ENCODE measurements at regions not wholly inside any gene's neighbourhood (a gene's known extent, or its start where the extent isn't known, plus 50 kb on each side); places are given as distances from the start of the nearest gene placed in this dataset.

DNA sequence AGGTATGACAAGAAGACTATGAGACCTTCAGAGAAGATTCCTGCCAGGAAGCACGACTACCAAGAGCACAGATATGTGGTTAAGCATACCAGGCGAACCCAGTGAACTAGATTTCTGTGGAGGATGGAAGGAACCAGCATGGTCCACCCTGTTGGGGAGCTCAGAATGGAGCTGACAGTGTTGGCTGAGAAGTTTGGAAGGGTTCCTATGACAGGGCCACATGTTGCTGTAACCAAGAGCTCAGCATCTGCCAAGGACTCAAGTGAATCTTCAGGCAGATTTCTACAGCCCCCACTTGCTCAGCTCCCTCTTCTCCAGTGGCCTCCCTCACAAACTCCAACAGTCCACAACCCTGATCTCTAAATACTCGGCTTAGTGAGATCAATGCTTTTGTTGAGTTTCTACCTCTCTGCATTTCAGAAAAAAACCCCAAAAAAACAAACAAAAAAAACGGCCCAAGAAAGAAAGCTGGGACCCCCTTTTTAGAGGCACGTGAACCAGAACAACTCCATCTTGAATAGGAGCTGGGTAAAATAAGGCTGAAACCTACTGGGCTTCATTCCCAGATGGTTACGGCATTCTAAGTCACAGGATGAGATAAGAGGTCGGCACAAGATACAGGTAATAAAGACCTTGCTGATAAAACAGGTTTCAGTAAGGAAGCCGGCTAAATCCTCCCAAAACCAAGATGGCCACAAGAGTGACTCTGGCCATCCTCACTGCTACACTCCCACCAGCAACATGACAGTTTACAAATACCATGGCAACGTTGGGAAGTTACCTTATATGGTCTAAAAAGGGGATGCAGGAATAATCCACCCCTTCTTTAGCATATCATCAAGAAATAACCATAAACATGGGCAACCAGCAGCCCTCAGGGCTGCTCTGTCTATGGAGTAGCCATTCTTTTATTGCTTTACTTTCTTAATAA lies 691.1 kb downstream of the UQCRFS1 start:
- no peak for DNase-seq (ENCODE audit: low read depth in 3 of 3, low spot score in 2 of 3)

DNA sequence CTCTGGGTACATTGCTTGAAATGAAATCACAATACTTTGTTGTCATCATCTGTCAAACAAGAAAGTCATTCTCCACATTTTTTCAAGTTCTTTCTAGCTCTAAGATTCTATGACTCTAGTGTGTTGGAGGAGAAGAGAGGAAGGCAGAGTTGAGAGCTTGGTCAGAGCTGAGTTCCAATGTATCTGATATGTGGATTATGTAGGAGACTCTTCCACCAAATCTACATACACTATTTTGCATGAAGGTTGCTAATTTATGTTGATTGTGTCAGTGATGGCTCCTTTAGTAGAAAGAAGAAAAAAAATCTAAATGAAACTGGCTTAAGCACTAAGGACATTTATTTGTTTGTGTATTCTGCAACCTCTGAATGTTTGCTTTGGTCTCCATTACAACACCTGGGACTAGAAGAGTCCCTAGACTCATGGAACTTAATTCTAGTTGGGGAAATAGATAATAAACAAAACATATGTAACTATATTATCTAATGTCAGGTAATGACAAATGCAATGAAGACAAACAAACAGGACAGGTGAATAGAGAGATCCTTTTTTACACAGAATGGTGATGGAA lies 691.9 kb downstream of the UQCRFS1 start:
- no peak for DNase-seq (ENCODE audit: low read depth in 3 of 3, low spot score in 2 of 3)

DNA sequence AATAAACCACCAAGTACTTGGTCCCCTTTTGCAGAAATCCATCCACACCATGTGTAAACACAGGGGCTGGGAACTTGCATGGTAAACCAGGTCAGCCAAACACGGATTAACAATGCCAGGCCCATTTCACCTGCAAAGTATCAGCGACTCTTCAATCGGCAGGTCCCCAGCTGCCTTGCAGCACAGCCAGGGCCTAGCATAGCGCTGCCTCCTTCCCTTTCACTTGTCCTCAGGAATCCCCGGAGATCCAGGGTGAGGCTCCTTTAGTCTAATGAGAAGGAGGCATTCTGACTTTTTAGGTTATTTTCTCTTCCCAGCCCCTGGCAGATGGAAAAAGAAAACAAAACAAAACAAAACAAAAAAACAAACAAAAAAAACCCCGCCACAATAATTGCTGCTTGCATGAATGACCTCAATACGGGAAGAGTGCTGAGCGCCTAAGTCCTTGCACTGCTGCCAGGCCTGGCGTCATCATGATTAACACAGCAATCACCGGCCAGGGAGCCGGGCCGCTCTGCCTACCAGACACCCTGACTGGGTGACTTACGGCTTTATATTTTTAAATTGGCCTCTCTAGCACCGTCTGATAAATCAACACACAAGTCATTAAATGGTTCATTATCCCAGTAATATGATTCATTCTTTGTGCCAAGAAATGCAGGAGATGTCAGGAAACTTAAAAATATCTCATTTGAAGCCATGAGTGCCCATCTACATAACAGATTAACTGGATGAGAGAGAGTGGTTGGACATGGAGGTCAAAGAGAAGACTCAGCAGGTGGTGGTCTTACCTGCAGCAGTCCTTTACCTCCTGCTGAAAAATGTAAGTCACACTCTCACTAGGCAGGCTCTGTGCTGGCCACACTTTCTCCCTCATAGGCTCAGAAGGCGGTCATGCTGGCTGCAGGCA lies 692.7 kb downstream of the UQCRFS1 start:
- DNase-seq (ENCODE audit: low read depth in 3 of 3, low spot score in 2 of 3): no peak

DNA sequence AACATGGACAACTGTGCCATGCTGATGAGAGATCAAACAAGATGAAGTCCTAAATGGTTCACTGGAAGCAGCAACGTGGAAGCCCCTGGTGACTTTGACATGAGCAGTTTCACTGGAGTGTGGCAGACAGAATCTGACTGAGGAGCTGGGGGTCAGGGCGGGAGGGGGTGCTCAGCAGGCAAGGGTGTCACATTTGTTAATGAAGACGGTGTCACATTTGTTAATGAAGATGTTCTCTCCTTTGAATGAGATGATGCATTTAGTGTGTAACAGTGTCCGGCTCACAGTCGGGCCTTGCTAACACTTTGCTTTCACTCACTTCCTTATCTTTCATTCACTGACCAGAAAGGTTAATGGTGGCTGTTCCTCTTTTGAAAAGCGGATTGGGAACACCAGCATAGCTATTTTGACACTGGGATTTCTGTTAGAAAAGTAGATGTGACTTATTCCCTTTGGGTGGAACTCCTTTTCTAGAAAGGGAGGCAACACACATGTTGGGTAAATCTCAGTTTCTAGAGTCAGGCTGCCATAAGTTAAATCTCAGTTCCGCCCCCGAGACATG lies 693.7 kb downstream of the UQCRFS1 start:
- DNase-seq (ENCODE audit: low read depth in 3 of 3, low spot score in 2 of 3): no peak

DNA sequence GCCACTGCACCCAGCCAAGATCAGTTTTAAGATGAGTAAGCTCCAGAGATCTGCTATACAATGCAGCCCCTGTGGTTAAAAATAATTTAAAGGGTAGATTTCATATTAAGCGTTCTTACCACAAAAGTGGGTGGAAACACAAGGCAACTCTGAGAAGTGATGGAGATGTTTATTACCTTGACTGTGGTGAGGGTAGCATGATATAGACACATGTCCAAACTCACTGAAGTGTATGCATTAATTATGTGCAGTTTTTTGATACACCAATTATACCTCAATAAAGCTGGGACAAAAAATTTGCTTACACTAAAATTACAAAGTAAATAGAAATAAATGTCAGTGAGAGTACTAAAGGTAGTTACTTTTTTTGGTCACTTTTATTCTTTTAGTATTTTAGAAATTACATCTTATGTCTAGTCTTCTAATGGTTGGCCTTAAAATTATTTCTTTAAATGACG lies 696.5 kb downstream of the UQCRFS1 start:
- no peak for DNase-seq (ENCODE audit: low read depth in 3 of 3, low spot score in 2 of 3)

DNA sequence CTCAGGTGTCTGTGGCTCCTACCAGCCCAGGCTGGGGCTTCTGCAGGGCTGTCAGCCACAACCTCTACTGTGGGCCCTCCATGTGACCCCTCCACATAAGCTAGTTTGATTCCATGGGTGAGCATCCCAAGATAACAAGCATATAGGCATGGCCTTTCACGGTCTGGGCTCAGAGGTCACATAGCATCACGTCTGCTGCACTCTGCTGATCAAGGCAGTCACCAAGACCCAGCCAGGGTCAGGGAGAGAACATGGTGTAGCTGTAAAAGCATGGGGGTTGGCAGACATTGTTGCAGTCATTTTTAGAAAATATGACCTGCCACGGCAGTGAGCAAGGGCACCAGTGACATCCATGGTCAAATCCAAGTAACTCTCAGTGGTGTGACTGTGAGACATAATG lies 698.8 kb downstream of the UQCRFS1 start:
- DNase-seq (ENCODE audit: low read depth in 3 of 3, low spot score in 2 of 3): no peak

DNA sequence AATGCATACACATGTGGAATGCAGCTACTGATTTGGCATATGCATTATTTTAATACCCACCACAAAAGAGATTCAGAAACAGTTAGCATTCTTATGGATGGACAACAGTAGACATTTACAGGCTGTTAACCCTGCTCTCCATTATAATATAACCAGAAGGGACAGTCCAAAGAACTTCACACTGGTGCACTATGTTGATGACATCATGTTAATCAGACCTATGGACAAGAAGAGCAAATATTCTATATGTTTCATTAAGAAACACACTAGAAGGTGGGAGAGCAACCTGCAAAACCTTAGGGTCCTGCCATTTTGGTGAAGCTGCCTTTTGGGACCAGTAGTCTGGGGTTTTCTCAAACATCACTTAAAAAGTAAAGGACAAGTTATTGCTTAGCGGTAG lies 701.3 kb downstream of the UQCRFS1 start:
- no peak for DNase-seq (ENCODE audit: low read depth in 3 of 3, low spot score in 2 of 3)

DNA sequence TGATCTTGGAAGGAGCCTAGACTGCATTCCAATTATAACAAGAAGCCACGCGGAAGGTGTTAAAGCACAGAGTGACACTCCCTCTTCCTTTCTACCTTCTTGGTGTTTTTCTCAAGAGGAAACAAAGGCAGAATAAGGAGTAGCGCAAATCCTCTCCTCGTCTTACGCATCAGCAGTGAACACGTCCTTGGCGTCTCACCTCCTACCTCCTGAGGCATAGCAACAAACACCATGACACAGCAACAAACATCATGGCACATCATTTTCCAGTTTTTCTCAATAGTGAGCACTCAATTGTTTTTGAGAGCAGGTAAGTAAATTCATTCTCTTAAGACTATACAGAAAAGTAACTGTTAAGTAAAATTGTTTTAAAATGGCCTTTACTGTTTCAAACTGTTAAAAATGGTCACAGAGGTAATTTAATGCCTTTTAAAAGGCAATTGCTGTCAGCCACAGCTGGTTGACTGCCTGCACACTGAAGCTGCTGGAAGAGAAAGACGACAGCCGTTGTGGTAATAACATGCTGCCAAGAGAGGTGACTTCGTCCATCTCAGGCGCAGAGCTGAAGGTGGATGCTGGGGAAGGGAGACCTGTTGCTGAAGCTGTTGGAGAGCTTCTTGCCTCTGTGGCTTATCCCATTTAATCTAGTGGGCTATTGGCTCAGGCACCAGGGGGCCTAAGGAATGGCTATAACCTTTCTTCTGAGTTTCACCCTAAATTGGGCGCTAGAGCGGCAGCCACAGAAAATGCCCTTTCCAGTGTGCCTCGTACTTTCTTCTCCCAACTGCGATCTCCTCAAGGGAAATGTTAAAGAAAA lies 703.7 kb downstream of the UQCRFS1 start:
- DNase-seq (ENCODE audit: low read depth in 3 of 3, low spot score in 2 of 3): no peak

DNA sequence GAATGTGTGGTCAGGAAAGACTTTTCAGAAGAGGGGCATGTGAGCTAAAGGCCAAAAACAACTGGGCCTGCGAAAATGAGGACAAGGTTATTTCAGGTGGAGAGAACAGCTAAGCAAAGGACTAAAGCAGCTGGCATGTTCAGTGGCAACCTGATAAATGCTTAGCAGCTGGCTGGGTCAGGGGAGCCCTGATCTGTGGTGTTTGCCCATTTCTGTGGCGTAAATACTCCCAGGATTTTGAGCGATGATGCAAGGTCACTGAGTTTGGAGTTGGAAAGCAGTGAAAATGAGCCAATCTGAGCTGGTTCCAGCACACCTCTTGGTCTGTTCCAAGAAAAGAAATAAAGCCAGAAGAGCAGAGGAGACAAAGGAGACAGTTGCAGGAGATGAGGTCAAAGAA lies 704.3 kb downstream of the UQCRFS1 start:
- DNase-seq (ENCODE audit: low read depth in 3 of 3, low spot score in 2 of 3): no peak

DNA sequence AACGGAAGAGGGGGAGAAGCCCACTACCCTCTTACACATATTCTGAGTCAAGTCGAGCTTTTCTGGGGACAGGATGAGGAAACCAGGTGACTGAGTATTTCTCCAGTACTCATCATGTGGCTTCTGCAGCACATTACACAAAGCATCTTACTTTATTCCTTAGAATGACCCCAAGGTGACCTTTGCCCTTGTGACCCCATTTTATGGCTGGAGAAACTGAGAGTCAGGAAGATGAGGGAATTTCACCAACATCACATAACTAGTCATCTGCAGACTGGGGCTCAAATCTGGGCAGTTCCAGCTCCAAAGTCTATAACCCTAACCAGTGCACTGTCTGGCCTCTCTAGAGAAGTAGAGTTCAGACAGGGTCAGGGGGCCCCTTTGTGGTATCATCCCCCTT lies 707.0 kb downstream of the UQCRFS1 start:
- DNase-seq (ENCODE audit: low read depth in 3 of 3, low spot score in 2 of 3): no peak

DNA sequence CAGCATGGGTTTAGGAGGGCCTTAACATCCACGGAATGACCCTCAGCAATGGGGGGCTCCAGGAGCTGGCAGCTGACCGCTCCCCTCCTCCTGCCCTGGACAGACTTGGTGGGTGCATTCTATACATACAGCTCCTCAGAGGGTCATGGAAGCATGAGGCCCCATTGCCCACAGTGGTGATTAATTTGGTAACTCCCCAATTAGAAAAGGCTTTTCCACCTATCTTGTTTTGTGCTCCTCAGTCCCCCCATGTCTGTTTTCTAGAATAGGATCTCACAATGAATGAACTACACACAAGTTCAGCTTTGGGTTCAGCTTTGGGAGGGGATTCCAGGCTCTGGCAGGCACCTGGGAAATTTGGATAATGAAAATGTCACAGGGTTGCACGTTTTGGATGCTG lies 707.8 kb downstream of the UQCRFS1 start:
- DNase-seq (ENCODE audit: low read depth in 3 of 3, low spot score in 2 of 3): no peak

DNA sequence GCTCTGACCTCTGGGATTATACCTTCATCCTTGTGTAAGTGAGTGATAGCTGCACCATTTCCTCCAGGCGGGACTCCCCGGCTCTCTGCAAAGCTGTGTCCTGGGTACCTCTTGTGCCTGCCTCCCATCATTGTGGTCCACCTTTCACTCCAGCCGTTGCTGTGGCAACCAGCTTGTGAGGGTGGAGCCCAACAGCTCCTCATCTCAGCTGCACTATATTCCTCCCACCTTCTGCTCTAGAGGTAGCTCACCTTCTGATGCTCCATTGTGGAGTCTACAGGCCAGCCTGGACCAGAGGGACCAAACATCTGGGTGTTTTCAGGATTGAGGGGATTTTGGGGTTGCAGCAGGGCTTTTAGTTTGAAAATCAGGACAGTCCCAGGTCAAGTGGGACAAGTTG lies 708.2 kb downstream of the UQCRFS1 start:
- no peak for DNase-seq (ENCODE audit: low read depth in 3 of 3, low spot score in 2 of 3)

DNA sequence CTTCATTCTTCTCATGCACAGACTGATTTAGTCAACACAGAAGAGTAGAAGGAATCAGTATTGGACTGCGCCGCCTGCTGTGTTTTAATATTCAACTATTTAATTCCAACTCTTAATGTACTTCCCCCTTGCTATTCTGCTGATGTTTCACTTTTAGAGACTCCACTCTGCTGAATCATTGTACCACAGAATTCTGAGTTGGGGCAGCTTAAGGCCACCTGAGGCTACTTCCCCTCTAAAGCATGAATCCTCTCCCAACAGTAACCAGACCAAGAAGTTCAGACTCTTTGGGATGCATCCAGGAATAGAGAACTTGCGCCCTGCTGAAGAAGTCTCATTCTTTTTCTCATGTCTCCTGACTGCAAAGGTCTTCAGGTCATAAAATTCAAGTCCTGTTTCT lies 708.8 kb downstream of the UQCRFS1 start:
- DNase-seq (ENCODE audit: low read depth in 3 of 3, low spot score in 2 of 3): no peak

DNA sequence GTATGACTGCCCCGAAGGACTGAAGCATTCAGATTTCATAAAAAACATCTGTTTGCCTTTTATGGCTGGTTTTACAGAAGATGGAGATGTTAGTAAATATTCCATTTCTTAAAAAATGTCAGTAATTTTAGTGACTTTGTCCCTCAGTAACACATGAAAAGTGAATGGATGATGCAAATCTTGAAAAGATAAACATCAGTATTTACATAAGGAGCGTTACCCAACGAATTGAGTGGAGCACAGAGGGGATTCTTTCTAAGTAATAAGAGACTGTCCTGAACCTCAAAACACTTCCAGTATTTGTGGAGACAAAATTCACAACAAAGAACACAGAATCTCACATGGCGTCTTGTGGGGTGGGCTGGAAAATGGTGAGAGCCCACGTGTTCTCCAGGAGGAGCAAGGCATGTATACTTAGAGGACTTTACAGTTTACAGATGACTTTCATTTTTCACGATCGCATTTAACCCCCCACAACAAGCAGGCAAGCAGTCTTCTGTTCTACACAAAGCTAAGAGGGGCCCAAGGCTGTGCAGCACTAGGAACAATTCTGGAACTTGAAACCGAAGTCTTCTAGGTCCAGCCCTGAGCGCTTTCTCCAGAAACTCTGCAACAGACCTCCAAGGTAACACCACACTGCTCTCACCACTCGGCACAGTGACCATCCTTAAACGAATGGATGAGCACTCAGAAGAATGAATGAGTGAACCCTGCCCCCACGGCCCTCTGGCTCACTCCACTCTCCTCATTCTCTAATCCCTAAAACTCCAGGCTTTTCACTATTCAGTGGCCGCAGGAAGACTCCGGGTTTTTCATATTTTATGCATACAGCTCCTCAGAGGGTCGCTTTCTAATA lies 709.8 kb downstream of the UQCRFS1 start:
- no peak for DNase-seq (ENCODE audit: low read depth in 3 of 3, low spot score in 2 of 3)

DNA sequence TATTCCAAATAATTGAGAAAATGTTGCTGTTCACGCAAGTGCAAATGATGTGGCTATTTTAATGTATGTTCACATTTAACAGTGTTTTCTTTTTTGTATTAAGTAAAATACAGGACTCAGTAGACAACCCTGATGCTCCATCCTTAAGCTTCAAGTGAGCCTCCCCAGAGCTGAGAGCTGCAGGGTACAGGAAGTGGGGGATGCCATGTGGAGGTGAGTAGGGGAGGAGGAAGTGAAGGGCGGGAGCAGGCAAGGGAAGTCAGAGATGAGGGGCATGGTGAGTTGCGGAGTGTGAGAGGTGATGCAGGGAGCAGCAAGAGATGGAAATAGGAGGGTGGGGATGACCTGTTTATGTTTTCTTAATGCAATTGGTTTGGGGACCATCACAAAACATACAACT lies 711.0 kb downstream of the UQCRFS1 start:
- no peak for DNase-seq (ENCODE audit: low read depth in 3 of 3, low spot score in 2 of 3)

DNA sequence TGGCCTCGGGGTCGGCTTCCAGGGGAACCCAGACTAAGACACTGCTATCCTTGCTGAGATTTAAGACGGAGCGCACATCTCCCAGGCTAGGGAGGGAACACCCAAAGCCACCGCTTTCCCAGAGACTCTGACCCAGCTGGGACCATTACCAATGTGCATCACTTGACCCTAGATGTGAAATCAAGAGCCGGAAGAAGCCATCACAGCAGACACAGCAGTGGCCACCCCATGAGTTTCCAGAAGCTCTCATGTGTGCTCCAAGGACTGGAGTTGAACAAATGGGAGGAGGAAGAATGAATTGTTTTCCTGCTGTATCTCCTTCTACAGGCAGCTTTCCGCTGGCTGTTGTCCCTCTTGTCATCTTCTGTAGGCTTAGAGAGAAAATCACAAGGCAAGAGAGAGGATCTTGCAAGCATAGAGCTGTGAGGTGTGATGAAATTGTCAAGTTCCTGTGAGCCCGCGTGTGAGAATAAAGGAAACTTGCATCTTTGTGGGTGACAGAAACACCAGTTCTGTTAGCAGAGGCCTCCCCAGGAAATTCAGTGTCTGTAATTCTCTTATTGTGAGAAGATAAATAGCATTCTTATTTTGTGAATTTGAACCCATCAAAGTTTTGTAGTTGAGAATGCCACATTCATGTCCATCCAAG lies 711.8 kb downstream of the UQCRFS1 start:
- DNase-seq (ENCODE audit: low read depth in 3 of 3, low spot score in 2 of 3): no peak

DNA sequence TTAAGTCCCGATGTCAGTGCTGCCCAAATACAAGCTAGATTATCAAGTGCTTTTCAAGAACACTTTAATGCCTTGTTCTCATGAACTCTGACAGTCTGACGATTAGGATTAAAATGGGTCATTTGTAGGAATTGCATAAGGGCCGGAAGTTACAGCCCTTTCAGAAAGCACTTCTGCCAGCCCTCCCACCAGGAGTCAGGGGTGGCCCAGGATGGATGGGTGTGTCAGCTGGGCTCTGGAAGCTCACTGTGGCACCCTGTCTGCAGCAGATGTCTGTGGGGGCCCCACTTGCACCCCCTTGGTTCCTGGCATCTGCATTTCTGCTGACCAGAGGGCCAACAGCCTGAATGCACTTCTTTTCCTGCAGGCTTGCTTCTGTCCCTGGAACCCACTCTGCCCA lies 712.7 kb downstream of the UQCRFS1 start:
- no peak for DNase-seq (ENCODE audit: low read depth in 3 of 3, low spot score in 2 of 3)

DNA sequence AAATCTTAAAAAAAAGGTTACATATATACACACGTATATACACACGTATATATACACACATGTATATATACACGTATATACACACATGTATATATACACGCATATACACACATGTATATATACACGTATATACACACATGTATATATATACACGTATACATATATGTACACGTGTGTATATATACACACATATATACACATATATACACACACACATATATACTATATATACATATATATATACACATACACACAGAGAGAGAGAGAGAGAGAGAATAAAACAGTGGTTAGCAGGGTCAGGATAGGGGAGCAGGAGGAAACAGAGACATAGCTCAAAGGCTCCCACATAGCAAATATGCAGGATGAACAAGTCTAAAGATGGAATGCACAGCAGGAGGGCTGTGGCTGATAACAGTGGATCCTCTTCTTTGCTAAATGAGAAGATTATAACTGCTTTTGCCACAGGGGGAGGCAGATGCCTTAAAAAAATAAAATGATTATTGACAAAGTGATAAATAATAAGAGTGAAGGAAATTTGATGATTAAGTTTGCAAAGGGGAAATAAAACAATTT lies 714.5 kb downstream of the UQCRFS1 start:
- no peak for DNase-seq (ENCODE audit: low read depth in 3 of 3, low spot score in 2 of 3)
